ENCODE measurements at regions not wholly inside any gene's neighbourhood (a gene's known extent, or its start where the extent isn't known, plus 50 kb on each side); places are given as distances from the start of the nearest gene placed in this dataset.

DNA sequence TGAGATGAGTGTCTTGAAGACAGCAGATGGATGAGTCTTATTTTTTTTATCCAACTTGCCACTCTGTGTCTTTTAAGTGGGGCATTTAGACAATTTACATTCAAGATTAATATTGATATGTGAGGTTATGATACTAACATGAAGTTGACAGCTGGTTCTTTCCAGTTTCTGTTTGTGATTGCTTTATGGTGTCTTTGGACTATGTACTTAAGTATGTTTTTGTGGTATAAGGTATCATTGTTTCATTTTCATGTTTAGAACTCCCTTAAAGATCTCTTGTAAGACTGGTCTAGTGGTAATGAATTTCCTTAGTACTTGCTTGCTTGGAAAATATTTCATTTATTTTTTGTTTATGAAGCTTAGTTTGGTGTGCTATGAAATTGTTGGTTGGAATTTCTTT, 550.3 kb upstream of the NOVA1 start:
- TF ChIP-seq CTCF (IDR thresholded peaks at IDR 0.05) = no peak
- no peak overlapping the region for H3K27ac ChIP-seq
- H3K4me3 ChIP-seq = no peak overlapping the region
- DNase-seq (no peak), ATAC-seq (no peak)
- intact Hi-C loops (cut with DNase I) = no loop called here
- H3K9me3 ChIP-seq = no peaks in the 10 kb centered on the region
- H3K36me3 ChIP-seq = no peaks in the 10 kb centered on the region
- no peaks in the 10 kb centered on the region for H3K27me3 ChIP-seq (ENCODE audit: low read depth)
- no peaks in the 10 kb centered on the region for H3K4me1 ChIP-seq

GRCh38 chr14:27164139-27164538, 566.3 kb upstream of the NOVA1 start:
- H3K27me3 ChIP-seq (ENCODE audit: low read depth) = no peaks in the 10 kb centered on the region
- H3K36me3 ChIP-seq = no peaks in the 10 kb centered on the region
- no peaks in the 10 kb centered on the region for H3K9me3 ChIP-seq
- ATAC-seq (no peak), DNase-seq (no peak)
- no peak overlapping the region for H3K4me3 ChIP-seq
- no peak for TF ChIP-seq CTCF (IDR thresholded peaks at IDR 0.05)
- intact Hi-C loops (cut with DNase I) = no loop called here
- H3K27ac ChIP-seq = no peak overlapping the region
- H3K4me1 ChIP-seq = no peaks in the 10 kb centered on the region

DNA sequence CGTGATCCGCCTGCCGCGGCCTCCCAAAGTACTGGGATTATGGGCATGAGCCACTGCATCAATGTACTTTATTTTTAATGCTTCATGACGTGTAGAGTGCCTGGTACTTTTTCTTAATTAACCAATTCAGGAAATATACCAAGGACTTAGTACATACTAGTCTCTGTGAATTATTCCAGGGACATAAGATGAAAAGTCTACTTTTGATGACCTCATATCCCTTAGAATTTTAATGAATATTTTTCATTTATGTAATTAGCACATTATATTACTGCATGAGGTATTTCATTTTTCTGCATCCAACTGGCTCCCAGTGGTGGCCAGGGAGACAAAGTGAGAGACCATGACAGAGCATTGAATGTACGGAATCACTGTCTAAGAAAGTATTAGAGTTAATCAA, 577.7 kb upstream of the NOVA1 start:
- intact Hi-C loops (cut with DNase I) = no loop called here
- Histone ChIP-seq H3K4me1 (no peaks in the 10 kb centered on the region), H3K27me3 (ENCODE audit: low read depth) (no peaks in the 10 kb centered on the region), H3K36me3 (no peaks in the 10 kb centered on the region), H3K9me3 (no peaks in the 10 kb centered on the region), H3K27ac (no peak overlapping the region), H3K4me3 (no peak overlapping the region)
- DNase-seq (no peak), ATAC-seq (no peak)
- no peak for TF ChIP-seq CTCF (IDR thresholded peaks at IDR 0.05)

DNA sequence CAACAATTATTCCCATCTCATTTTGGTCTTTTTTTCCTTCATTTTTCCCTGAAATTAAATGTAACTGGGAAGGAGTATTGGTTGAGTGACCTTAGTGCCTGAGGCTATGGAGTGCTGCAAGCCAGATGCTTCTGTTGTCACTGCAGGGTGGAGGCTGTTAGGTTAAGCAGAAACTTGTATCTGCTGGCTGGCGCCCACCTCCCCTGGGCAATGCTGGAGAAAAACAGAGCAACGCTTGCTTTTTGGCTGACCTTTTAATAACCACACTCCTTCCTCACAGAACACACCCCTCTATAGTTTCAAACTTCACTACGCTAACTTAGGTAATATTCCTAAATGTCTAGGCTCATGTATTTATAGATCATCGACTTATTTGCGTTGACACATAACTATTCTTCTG, 583.5 kb upstream of the NOVA1 start:
- H3K27me3 ChIP-seq (ENCODE audit: low read depth) = no peaks in the 10 kb centered on the region
- no peaks in the 10 kb centered on the region for H3K36me3 ChIP-seq
- intact Hi-C loops (cut with DNase I) = no loop called here
- H3K4me1 ChIP-seq = no peaks in the 10 kb centered on the region
- no peak overlapping the region for H3K27ac ChIP-seq
- ATAC-seq (no peak), DNase-seq (no peak)
- TF ChIP-seq CTCF (IDR thresholded peaks at IDR 0.05) = no peak
- no peak overlapping the region for H3K4me3 ChIP-seq
- no peaks in the 10 kb centered on the region for H3K9me3 ChIP-seq

GRCh38 chr14:27184427-27184826, 586.6 kb upstream of the NOVA1 start:
- DNase-seq = no peak
- Histone ChIP-seq H3K9me3 (no peaks in the 10 kb centered on the region), H3K27ac (no peak overlapping the region), H3K4me1 (no peaks in the 10 kb centered on the region), H3K4me3 (no peak overlapping the region), H3K27me3 (ENCODE audit: low read depth) (no peaks in the 10 kb centered on the region), H3K36me3 (no peaks in the 10 kb centered on the region)
- no peak for ATAC-seq
- intact Hi-C loops (cut with DNase I) = no loop called here
- TF ChIP-seq CTCF (IDR thresholded peaks at IDR 0.05) = no peak

DNA sequence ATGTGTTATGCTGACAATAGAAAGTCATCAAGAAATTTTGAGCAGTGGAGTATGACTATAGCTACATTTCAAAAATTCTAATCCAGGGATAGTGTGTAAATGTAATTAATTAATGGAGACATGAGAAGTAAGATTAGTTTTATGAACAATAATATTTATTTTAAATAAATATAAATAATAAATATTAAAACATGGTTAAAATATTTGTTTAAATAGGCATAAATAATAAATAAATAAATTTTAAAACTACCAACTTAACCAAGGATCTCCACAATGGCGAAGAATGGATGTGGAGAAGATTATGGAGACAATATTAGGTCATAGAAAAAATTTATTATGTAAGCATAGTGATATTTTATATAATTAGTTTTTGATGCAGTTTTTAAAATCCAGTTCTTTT, 588.2 kb upstream of the NOVA1 start:
- ATAC-seq (no peak), DNase-seq (no peak)
- Histone ChIP-seq H3K36me3 (no peaks in the 10 kb centered on the region), H3K27ac (no peak overlapping the region), H3K27me3 (ENCODE audit: low read depth) (no peaks in the 10 kb centered on the region), H3K4me3 (no peak overlapping the region), H3K9me3 (no peaks in the 10 kb centered on the region), H3K4me1 (no peaks in the 10 kb centered on the region)
- no peak for TF ChIP-seq CTCF (IDR thresholded peaks at IDR 0.05)
- intact Hi-C loops (cut with DNase I) = no loop called here
